Stimulated activated CD4-positive, alpha-beta T cell treated with anti-CD3 and anti-CD28 coated beads, Interleukin-2, amount 100 ng/mL, for 48 hours (primary cell): ENCODE measurements at regions not wholly inside any gene's neighbourhood (a gene's known extent, or its start where the extent isn't known, plus 50 kb on each side); places are given as distances from the start of the nearest gene placed in this dataset.

Experiments
- DNase-seq, 2 donors: peaks; one replicate each; pipeline ENCODE4 v3.0.0-alpha.2; 2020

- no peak for DNase-seq
These were observed 316.2 kb downstream of the PLK2 start for GRCh38 chr5:58143727-58144126.

DNA sequence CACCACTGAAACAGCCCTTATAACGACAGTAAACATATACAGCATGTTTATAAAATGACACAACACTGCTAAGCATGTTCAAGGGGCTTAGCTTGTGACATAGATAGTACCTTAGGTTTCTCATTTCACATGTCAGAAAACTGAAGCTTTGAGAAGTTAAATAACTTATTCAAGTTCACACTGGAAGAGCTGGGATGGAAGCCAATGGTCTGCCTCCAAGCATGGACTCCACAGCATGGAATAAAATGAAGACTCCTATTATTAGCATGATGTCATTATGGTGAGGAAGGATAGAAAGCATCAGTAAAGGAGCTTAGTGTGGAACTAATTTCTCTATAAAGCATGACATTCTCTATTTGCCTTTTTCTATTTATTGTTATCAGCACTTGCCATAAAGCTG is 316.7 kb downstream of the PLK2 start:
- no peak for DNase-seq

DNA sequence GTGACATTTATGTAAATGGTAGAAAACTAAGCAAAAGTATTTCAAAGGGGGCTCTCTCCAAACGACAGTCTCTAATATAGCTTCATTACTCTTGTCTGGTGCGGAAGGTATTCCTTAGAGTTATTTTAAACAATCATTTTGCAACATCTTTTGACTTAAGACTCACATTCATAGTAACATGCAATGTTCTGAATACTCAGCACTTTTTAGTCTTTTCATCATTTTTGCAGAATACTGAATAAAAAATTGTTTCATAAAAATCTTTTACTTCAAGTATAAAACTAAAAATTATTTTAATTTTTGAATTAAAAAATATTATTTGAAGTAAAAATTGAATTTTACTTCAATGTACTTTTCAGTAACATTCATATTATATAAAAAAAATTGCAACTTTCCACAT is 321.1 kb downstream of the PLK2 start:
- DNase-seq, result no peak

GRCh38 chr5:58136406-58136805 is 323.5 kb downstream of the PLK2 start:
- no peak for DNase-seq

DNA sequence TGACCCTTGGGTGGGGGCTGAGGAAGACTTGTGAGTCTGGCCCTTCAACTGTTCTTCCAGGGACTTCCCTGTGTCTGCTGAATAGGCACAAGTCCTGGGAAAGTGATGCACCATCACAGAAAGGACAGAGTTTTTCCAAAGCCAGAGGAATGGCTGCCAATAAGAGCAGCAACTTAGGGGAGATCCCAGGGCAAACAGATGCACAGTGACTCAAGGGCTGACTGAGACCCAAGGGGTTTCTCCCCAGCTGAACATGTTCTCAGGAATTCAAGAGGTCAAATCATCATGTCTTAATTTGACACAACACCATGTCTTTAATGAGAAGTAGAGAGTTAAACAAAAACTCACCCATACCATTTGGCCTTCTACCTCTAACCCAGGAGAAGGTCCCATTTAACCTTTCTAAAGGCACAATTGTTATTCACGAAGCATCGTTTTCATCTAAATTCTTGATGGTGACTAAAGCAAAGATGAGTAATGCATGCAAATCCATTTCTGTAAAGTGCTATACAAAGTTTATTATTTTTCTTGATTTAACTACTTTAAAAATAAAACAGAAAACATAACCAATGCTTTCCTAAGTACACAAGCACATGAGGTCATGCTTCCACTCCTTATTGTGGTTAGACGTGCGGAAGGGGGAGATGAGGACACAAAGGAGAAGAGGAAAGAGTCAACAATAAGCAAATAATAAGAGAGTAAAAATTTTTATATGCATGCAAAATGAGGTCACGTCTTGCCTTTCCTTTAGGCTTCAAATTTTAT is 324.1 kb downstream of the PLK2 start:
- no peak for DNase-seq

DNA sequence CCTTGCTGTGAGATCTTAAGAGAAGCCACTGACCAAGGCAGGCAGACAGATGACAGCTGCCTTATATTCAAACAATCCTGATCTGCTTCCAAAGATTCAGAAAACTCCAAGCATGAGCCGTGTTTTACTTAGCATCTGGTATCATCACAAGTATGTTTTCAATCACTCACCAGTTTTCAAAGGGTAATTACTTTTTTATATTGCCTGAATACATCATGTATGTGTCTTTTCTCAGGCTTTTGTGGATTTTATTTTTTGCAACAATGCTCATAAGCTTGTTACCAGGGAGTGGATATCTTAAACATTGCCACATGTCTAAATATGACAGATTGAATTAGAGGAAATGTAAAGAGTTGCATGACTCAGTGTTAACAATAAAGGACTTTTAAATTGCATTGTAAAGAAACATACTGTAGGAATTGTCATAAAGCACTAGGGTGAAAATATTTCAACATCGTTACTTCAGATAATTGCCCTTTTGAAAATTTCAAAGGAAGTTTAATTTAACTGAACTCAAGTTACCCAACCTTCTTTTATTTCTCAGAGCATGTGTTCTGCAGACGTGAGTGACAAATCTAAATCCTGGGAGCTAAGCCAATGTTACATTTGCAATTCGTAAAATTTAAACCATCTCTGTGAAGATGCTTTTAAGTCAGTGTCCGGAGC is 326.1 kb downstream of the PLK2 start:
- no peak for DNase-seq

DNA sequence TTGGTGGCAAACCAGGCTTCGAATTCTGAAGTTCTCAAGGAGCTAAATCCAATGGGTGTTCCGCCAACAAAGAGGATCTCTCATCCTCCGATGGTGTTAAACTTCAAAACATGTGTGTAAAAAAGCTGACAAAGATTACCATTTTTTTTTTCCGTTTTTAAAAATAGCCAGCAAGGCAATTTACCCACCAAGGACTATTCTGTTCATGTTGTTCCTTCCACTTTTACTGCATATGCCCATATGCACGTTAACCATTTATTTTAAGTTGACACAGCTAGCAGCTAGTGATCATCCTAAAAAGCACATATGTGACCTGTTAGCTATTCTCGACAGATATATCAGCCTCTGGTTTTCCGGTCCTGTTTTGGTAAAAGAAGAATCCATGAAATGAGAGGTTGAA is 326.7 kb downstream of the PLK2 start:
- DNase-seq, result no peak

DNA sequence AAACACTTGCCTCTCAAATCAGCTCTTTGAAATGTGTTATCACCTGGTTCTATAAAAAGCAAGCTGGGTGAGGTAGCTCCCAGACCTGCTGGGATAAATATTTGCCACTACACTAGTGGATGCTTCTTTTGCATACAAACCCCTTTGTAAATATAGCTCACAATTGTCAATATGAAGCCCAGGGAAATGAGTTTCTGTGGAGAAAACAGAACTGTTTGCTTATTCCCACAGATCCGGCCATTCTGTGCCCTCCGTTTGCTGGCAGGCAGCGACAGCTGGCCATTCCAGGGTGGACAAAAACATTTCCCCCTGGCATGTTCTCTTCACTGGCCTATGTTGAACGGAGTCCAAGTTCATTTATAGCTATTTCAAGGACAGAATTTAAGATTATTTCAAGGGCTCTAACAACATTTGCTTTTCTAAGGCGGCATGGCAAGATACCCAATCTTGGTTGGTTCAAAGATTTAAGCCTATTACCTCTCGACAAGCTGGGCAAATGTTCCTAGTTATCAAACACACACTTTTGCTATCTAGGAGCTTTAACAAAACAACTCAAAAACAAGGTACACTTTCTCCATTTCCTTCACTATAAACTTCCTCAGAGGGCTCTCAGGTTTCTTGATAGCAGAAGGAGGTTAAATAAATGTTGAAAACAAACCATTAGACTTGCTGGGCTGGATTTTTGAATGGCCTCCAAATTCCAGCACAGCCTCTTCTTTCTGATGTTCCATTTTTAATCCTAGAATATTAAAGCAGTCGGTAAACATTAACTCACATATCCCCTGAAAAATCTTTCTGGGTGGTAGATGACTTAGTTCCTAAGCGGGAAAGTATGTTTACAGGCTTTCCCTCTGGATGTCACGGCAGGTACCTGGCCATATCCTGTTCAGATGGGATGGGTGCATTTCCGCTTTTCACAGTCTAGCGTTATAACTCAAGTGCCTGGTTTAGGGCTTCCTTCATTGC is 332.3 kb downstream of the PLK2 start:
- DNase-seq, result no peak

DNA sequence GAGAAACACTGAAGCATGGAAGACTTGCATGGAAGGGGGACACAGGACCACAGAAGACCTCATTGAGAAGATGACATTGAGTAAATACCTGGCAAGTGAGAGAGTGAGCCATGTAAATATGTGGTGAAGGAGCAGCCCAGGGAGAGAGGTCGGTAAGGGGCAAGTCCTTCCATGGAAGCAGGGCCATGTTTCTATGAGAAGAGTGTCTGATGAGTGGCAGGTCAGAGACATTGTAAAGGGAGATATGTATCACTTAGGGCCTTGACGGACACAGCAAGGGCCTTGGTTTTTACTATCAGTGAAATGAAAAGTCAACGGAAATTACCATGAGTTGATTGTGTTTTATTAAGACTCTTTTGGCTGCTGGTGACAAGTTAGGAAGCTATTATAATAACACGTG is 336.4 kb downstream of the PLK2 start:
- DNase-seq, result no peak

DNA sequence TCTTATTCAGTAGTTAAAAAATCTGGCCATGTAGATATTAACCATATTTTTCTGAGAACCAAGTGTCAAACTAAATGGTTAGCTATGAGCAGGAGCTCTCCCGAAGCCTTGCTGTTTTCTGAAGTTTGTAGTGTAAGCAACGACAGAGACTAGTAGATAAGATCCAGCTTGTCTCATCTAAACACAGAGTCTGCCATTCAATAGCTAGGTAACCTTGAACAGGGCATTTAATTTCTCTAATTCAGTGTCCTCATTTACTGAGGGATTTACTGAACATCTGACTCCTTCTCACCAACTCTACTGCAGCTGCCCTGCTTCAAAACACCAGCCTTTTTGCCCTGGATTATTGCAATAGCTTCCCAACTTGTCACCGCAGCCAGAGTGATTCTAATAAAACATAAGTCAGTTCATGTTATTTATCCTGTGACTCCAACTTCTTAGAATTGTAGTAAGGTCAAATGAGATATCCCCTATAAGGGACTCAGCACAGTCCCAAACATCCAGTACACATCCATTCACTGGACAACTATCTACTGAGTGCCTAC is 337.0 kb downstream of the PLK2 start:
- DNase-seq, result no peak

DNA sequence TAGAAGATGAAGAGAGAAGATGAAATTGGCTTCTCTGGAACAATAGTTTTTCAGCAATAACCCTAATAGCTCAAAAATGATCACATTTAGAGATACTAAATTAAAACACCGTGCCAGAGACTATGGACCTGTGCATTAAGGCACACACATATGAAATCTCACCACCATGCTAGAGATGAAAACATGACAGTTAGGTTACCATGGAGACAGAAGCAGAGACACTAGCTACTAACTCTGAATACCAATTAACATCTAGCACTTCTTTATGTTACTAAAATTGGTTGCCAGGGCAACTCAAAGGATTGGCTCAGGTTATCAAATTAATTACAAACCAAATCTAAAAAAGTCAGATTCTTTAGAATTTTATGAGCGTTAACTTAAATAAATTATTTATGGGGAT is 337.7 kb downstream of the PLK2 start:
- no peak for DNase-seq

GRCh38 chr5:58121391-58121790 is 338.5 kb downstream of the PLK2 start:
- no peak for DNase-seq

GRCh38 chr5:58117542-58117941 is 342.3 kb downstream of the PLK2 start:
- DNase-seq, result no peak

DNA sequence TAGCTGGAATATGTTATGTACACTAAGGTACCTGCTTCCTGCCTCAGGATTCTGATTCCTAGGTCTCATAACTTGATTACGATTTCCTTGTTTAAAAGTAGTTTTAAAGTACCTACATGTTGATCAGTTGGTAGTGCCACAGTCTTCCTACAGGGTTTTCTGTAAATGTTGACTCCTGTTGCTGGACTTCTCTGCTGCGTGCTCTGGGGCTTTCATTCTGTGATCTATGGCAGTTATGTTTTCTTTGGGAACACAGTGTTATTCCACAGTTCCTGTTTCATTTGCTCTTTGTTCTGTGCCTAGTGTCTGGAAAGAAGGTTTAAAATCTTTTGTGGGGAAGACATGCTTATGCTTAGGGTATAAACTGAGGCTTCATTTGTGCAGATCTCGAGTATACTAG is 343.5 kb downstream of the PLK2 start:
- no peak for DNase-seq

GRCh38 chr5:58115811-58116210 is 344.1 kb downstream of the PLK2 start:
- DNase-seq, result no peak

GRCh38 chr5:58114324-58114723 is 345.6 kb downstream of the PLK2 start:
- no peak for DNase-seq

- no peak for DNase-seq
These were observed 346.7 kb downstream of the PLK2 start for GRCh38 chr5:58113172-58113571.

DNA sequence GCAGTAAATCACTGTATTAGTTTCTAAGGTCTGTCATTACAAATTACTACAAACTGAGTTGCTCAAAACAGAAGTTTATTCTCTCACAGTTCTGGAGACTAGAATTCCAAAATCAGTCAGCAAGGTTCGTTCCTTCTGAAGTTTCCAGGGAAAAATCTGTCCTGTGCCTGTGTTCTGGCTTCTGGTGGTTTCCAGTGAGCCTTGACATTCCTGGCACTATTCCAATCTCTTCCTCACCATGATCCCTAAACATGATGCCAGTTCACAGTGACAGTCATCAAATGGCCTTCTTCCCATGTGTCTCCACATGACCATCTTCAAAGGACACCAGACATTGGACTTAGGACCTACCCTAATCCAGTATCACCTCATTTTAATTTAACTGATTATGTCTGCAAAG is 351.4 kb downstream of the PLK2 start:
- DNase-seq, result no peak

- DNase-seq, result no peak
These were observed 352.2 kb downstream of the PLK2 start for GRCh38 chr5:58107704-58108103.

DNA sequence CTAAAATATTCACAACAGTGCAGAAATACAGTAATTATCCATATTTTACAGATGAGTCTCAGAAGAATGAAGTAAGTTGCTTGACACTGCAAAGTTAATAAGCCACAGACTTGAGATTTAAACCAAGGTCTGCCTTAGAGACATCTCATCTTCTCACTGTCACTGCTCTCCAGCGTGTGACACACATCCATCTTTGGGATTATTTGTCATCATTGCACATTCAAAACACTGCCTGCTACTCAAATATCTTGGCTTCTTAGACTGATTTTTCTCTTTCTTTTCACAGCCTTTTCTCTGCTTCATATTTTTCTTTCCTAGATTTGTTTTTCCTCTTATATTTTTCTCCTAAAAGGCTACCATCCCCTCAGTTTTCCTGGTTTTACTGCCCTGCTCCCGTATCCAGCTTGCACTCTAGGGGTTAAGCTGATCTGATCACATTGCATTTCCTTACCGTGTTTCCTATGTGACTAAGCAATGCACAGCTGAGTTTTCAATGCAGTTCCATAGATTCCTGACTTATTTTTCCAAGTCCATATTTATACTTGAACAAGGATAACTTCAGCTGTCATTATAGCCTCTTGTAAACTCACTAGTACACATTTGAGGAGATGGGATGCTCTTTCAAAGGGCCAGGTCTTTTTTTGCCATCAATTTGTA is 353.0 kb downstream of the PLK2 start:
- DNase-seq, result no peak

DNA sequence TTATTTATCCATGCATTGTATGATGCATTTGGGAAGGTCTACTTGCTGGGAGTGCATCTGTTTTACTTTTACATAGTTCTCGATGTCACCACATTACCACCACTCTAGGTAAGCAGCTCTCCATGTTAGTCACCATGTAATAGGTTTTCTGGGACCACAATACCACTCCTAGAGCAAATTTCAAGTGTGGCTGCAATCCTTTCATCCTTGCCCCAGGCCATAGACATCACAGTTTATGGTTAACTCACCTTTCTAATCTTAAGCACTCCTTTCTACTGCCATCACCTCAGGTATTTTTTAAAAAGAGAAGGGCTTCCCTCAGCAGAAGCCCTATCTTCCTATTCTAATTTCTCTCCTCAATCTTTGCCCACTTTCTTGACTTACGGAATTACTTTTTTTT is 354.1 kb downstream of the PLK2 start:
- DNase-seq, result no peak

DNA sequence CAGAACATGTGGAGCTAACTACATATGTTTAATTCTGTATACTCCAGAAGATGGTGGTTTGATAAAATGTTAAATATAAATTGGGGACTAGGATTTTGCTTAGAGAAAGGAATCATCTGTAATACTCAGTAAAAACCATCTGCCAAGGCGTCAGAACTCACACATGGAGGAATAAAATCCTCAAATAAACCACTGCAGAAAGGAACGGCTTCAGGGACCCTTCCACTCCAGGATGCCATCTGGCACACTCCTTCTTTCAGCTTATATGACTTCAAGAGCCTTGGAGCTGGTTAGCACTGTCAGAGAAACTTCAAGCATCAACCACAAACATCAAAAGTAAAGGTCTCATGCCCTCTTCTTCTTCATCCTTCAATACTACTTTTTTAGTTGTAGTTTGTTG is 360.6 kb downstream of the PLK2 start:
- DNase-seq, result no peak

DNA sequence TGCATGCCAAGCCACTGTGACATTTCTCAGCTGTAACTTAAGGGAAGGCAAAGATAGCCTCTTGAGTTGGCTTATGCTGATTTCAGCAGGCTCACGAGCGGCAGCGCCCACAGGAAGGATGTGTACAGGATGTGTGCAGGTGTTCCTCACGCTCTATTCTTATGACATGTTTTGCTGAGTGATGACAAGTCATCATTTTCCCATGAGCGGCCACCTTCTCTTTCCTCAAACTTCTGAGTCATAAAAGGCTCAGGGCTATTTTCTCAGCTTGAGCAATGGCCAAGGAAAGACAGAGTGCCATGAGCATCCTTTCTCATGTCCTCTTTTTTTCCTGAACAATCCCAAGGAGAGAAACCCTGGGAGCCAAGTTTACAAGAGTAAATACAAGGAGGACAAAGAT is 365.9 kb downstream of the PLK2 start:
- no peak for DNase-seq
